ENCODE measurements at regions not wholly inside any gene's neighbourhood (a gene's known extent, or its start where the extent isn't known, plus 50 kb on each side); places are given as distances from the start of the nearest gene placed in this dataset.
A peak's percentile ranks its signal among the peaks of the same experiment; 100 is the strongest.

DNA sequence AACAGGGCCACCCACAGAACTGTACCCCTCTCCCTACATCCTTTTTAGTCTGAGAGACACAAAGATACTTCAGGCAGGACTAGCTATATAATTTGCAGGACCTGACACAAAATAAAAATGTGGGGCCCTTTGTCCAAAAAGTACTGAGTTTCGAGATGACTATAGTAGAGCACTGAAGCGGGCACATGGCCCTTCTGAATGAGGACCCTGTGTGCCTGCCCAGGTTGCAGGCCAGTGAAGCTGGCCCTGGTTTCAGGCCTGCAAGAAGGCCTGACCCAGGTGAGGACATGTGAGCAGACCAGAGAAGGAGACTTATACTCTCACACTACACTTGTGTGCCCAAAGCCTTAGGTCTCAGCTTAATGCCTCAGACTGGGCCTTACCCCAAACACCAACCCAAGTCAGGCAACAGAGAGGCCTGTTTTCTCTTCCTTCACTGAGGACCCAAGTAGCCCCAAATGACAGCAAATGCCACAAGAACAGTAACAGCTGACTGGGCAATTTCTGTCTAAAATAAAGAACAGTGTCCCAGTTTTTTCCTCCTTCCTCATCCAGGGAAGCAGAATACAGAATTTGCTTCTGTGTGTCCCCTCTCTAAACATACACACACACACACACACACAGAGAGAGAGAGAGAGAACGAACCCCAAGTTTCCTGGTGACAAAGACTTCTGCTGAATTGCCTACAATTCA is 100.9 kb upstream of the ARHGEF3 start:
- no peaks in the 10 kb centered on the region for H3K9me3 Mint-ChIP-seq
- Histone ChIP-seq H3K27ac (ENCODE audit: low read depth, low read length) (no peak overlapping the region), H3K4me1 (ENCODE audit: insufficient read depth, low read length) (peaks cover 19% of the 10 kb centered on the region), H3K36me3 (ENCODE audit: insufficient read depth, low read length) (no peaks in the 10 kb centered on the region), H3K9me3 (ENCODE audit: low read length) (no peaks in the 10 kb centered on the region), H3K27me3 (ENCODE audit: insufficient read depth, low read length, poor library complexity, severe bottlenecking) (no peaks in the 10 kb centered on the region), H3K4me3 (ENCODE audit: low read length) (no peak overlapping the region)
- peaks cover 44 to 67% (median 62%) of the 10 kb centered on the region in 3 donors for H3K4me1 Mint-ChIP-seq
- H3K4me3 Mint-ChIP-seq, result no peak overlapping the region
- no peak for DNase-seq
- ChIA-PET CTCF (interaction anchor here (1.0 to 1.6 kb wide), 2 partner anchors 18 to 194 kb away, joined by 3 to 6 read pairs; no protein-coding TSS in a partner anchor), POLR2A (no interaction called here)
- H3K27me3 Mint-ChIP-seq, result peaks cover 0 to 1% of the 10 kb centered on the region in 2 donors
- peaks cover 4 to 15% (median 13%) of the 10 kb centered on the region in 3 donors for H3K36me3 Mint-ChIP-seq
- H3K27ac Mint-ChIP-seq, result peak overlapping the region in 5 of 8 donors; percentile 2 to 74 (median 66)

DNA sequence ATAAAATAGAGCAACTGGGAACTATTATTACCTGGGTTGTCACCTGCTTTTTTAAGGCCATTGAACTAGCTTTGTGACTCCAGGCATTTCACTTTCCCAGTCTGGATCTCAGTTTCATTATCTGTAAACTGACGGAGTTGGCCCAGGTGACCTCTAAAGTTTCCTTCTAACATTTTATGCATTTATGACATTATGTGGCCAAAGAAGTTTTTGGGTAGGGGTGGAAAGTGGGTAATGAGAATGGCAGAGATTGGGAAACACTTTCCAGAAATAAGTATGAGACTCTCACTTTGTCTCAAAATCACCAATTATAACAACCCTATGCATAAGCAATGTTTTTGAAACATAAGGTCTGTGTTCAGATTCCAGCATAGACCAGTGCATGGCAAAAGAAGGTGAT is 99.1 kb upstream of the ARHGEF3 start:
- peak overlapping the region in 1 of 8 donors; percentile 13 for H3K27ac Mint-ChIP-seq
- peaks cover 4 to 25% (median 12%) of the 10 kb centered on the region in 3 donors for H3K36me3 Mint-ChIP-seq
- no peaks in the 10 kb centered on the region for H3K27me3 ChIP-seq (ENCODE audit: insufficient read depth, low read length, poor library complexity, severe bottlenecking)
- DNase-seq, result no peak
- H3K27ac ChIP-seq (ENCODE audit: low read depth, low read length), result no peak overlapping the region
- no peaks in the 10 kb centered on the region for H3K36me3 ChIP-seq (ENCODE audit: insufficient read depth, low read length)
- H3K4me3 ChIP-seq (ENCODE audit: low read length), result no peak overlapping the region
- POLR2A ChIA-PET, result no interaction called here
- H3K9me3 ChIP-seq (ENCODE audit: low read length), result no peaks in the 10 kb centered on the region
- peaks cover 0 to 1% of the 10 kb centered on the region in 2 donors for H3K27me3 Mint-ChIP-seq
- H3K4me1 ChIP-seq (ENCODE audit: insufficient read depth, low read length), result peaks cover 33% of the 10 kb centered on the region
- CTCF ChIA-PET, result no interaction called here
- no peaks in the 10 kb centered on the region for H3K9me3 Mint-ChIP-seq
- H3K4me1 Mint-ChIP-seq, result peaks cover 50 to 75% (median 72%) of the 10 kb centered on the region in 3 donors
- H3K4me3 Mint-ChIP-seq, result no peak overlapping the region

DNA sequence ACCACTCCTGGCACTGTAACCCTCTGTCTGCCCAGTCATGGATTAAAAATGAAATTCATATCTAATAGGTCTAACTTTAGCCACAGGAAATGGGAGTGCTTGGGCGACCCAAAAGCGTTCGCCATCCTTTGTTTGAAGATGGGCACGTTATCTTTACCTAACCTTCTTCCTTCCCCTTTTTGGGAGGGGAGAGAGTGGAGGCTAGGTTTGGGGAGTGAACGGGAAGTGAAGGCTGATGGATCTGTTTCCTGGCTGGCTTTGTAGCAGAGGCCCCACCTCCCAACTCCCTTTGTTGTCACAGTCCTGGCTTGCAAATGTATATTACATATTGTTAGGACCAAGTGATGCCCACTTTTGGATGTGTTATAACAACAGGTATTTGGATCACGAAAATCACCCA is 98.1 kb upstream of the ARHGEF3 start:
- H3K27ac ChIP-seq (ENCODE audit: low read depth, low read length), result no peak overlapping the region
- no peak overlapping the region for H3K4me3 Mint-ChIP-seq

DNA sequence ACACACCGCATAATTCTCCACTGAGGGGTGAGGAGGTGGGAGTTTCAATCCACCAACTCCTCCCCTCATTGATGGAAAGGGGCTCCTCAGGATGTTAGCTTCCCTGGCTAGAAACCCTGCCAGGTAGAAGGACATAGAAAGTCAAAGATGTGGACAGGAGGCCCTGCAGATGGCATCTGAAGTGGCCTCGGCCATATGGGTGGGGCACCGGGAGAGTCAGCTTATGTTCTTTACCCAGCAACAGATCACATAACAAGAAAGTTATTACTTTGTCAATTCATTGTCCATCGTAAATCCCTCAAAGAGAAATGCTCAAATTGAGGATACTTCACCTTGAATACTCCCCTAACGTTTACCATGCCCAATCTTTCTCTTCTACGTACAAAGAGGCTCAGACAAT is 97.3 kb upstream of the ARHGEF3 start:
- H3K27me3 ChIP-seq (ENCODE audit: insufficient read depth, low read length, poor library complexity, severe bottlenecking), result no peaks in the 10 kb centered on the region
- H3K4me3 ChIP-seq (ENCODE audit: low read length), result no peak overlapping the region
- H3K27me3 Mint-ChIP-seq, result no peaks in the 10 kb centered on the region
- ChIA-PET CTCF (interaction anchor here (1.6 kb wide), 1 partner anchor 35 kb away, joined by 4 read pairs; no protein-coding TSS in a partner anchor), POLR2A (no interaction called here)
- H3K4me1 ChIP-seq (ENCODE audit: insufficient read depth, low read length), result peaks cover 45% of the 10 kb centered on the region
- no peak for DNase-seq
- H3K27ac ChIP-seq (ENCODE audit: low read depth, low read length), result no peak overlapping the region
- H3K4me3 Mint-ChIP-seq, result no peak overlapping the region
- no peaks in the 10 kb centered on the region for H3K36me3 ChIP-seq (ENCODE audit: insufficient read depth, low read length)
- peaks cover 52 to 76% (median 76%) of the 10 kb centered on the region in 3 donors for H3K4me1 Mint-ChIP-seq
- H3K9me3 ChIP-seq (ENCODE audit: low read length), result no peaks in the 10 kb centered on the region
- H3K36me3 Mint-ChIP-seq, result peaks cover 4 to 24% (median 13%) of the 10 kb centered on the region in 3 donors
- H3K27ac Mint-ChIP-seq, result peak overlapping the region in 3 of 8 donors; percentile 7 to 52 (median 49)
- H3K9me3 Mint-ChIP-seq, result no peaks in the 10 kb centered on the region

More for the DNA sequence above, 98.1 kb upstream of the ARHGEF3 start:
- H3K27ac Mint-ChIP-seq, result no peak overlapping the region
- Histone ChIP-seq H3K4me3 (ENCODE audit: low read length) (no peak overlapping the region), H3K36me3 (ENCODE audit: insufficient read depth, low read length) (no peaks in the 10 kb centered on the region), H3K27me3 (ENCODE audit: insufficient read depth, low read length, poor library complexity, severe bottlenecking) (no peaks in the 10 kb centered on the region), H3K4me1 (ENCODE audit: insufficient read depth, low read length) (peaks cover 41% of the 10 kb centered on the region), H3K9me3 (ENCODE audit: low read length) (no peaks in the 10 kb centered on the region)
- CTCF ChIA-PET, result no interaction called here
- POLR2A ChIA-PET, result no interaction called here
- H3K4me1 Mint-ChIP-seq, result peaks cover 49 to 73% (median 72%) of the 10 kb centered on the region in 3 donors
- no peaks in the 10 kb centered on the region for H3K9me3 Mint-ChIP-seq
- H3K27me3 Mint-ChIP-seq, result peaks cover 0 to under 1% of the 10 kb centered on the region in 2 donors
- H3K36me3 Mint-ChIP-seq, result peaks cover 4 to 26% (median 13%) of the 10 kb centered on the region in 3 donors
- DNase-seq, result no peak

DNA sequence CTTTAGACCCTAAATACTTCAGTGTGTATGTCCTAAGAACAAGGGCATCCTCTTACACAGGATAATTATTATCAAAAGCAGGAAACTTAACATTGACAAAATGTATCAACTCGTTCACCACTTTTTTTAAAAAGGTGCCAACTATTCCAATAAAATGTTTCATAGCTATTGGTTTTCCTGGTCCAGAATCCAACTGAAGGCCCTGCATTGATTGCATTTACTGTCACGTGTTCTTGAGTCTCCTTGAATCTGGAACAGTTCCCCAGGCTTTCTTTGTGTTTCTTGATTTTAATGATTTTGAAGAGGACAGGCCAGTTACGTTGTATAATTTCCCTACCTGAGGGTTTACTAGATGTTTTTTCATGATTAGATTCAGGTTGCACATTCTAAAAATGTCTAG is 94.6 kb upstream of the ARHGEF3 start:
- Histone ChIP-seq H3K4me1 (ENCODE audit: insufficient read depth, low read length) (peaks cover 33% of the 10 kb centered on the region), H3K9me3 (ENCODE audit: low read length) (no peaks in the 10 kb centered on the region), H3K4me3 (ENCODE audit: low read length) (no peak overlapping the region), H3K36me3 (ENCODE audit: insufficient read depth, low read length) (no peaks in the 10 kb centered on the region), H3K27ac (ENCODE audit: low read depth, low read length) (no peak overlapping the region), H3K27me3 (ENCODE audit: insufficient read depth, low read length, poor library complexity, severe bottlenecking) (no peaks in the 10 kb centered on the region)
- ChIA-PET POLR2A (no interaction called here), CTCF (no interaction called here)
- Mint-ChIP-seq H3K27me3 (no peaks in the 10 kb centered on the region), H3K9me3 (no peaks in the 10 kb centered on the region), H3K4me1 (peaks cover 49 to 77% (median 73%) of the 10 kb centered on the region in 3 donors), H3K4me3 (no peak overlapping the region), H3K36me3 (peaks cover 4 to 23% (median 11%) of the 10 kb centered on the region in 3 donors), H3K27ac (peak overlapping the region in 1 of 8 donors; percentile 60)
- no peak for DNase-seq

DNA sequence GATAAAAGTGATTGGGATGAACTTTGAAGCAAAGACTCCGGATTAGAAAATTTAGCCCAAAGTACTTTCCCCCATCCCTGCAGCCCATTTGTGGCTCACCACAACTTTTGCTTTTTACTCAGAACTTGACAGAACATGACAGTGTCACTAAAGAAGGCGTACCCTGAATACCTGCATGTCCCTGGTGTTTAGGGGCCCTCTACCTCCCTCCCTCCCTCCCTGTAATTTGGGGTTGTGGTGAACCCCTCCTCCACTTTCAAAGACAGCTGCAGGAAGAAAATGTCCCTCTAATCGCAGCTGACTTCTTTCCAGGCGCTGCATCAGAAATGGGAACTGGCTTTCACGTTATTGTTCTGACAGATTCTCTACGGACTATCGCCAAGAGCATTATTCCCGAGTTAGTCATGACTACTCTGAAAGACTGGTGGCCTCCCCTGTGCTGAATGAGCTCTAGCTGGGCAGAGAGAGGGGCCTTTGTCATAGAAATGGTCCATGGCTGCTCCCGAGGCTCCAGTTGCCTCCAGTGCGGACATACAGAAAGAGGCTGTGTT is 93.2 kb upstream of the ARHGEF3 start:
- CTCF ChIA-PET, result no interaction called here
- Histone ChIP-seq H3K27ac (ENCODE audit: low read depth, low read length) (no peak overlapping the region), H3K4me1 (ENCODE audit: insufficient read depth, low read length) (peaks cover 45% of the 10 kb centered on the region), H3K9me3 (ENCODE audit: low read length) (no peaks in the 10 kb centered on the region), H3K27me3 (ENCODE audit: insufficient read depth, low read length, poor library complexity, severe bottlenecking) (no peaks in the 10 kb centered on the region), H3K36me3 (ENCODE audit: insufficient read depth, low read length) (no peaks in the 10 kb centered on the region), H3K4me3 (ENCODE audit: low read length) (no peak overlapping the region)
- Mint-ChIP-seq H3K27ac (peak overlapping the region in 3 of 8 donors; percentile 19 to 66 (median 33)), H3K9me3 (no peaks in the 10 kb centered on the region), H3K27me3 (no peaks in the 10 kb centered on the region), H3K4me1 (peaks cover 54 to 79% (median 75%) of the 10 kb centered on the region in 3 donors), H3K36me3 (peaks cover 4 to 23% (median 11%) of the 10 kb centered on the region in 3 donors), H3K4me3 (peak overlapping the region in 2 of 7 donors; percentile 25 to 55)
- POLR2A ChIA-PET, result interaction anchor here (0.6 kb wide), 1 partner anchor 19 kb away, joined by 5 read pairs; no protein-coding TSS in a partner anchor
- DNase-seq, result peak in 1 of 5 donors; percentile 21

DNA sequence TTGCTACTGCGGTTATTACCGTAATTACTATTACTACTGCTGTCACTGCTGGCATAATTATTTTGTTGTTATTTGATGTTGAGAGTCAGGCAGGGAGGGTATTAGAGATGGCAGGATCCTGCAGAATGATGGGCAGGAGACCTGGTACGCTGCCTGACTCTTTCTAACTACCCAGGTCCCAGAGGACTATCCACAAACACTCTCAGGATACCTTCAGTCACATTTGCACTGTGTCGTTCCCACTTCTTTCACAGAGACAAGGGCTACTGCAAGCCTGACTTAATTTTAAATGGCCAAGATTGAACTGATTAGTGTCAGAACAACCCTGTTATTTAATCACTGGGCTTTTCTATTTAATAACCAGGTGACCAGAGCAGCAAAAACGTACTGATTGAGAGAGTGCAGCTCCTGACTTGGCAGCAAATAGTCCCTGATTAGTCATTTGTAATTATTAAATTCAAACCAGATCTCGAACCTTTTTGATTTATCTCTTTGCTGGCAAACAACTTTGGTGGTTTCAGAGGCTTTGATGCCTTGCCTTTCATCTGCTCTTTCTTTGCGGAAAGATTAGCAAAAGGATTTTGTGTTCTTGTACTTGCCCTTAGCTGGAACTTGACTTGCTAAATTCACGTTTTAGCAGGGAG is 88.8 kb upstream of the ARHGEF3 start:
- Mint-ChIP-seq H3K27ac (peak overlapping the region in 5 of 8 donors; percentile 30 to 63 (median 51)), H3K4me1 (peaks cover 73 to 89% (median 87%) of the 10 kb centered on the region in 3 donors), H3K27me3 (no peaks in the 10 kb centered on the region), H3K4me3 (peak overlapping the region in 6 of 7 donors; percentile 9 to 50 (median 39)), H3K9me3 (no peaks in the 10 kb centered on the region), H3K36me3 (peaks cover 0 to under 1% (median 0%) of the 10 kb centered on the region in 3 donors)
- POLR2A ChIA-PET, result no interaction called here
- no peak overlapping the region for H3K4me3 ChIP-seq (ENCODE audit: low read length)
- no peak overlapping the region for H3K27ac ChIP-seq (ENCODE audit: low read depth, low read length)
- CTCF ChIA-PET, result interaction anchor here (1.0 to 1.2 kb wide), 2 partner anchors 14 to 32 kb away, joined by 3 read pairs; no protein-coding TSS in a partner anchor
- DNase-seq, result peak in 2 of 5 donors; percentile 15 to 54
- H3K4me1 ChIP-seq (ENCODE audit: insufficient read depth, low read length), result peaks cover 66% of the 10 kb centered on the region
- H3K9me3 ChIP-seq (ENCODE audit: low read length), result no peaks in the 10 kb centered on the region
- H3K36me3 ChIP-seq (ENCODE audit: insufficient read depth, low read length), result no peaks in the 10 kb centered on the region
- H3K27me3 ChIP-seq (ENCODE audit: insufficient read depth, low read length, poor library complexity, severe bottlenecking), result no peaks in the 10 kb centered on the region

DNA sequence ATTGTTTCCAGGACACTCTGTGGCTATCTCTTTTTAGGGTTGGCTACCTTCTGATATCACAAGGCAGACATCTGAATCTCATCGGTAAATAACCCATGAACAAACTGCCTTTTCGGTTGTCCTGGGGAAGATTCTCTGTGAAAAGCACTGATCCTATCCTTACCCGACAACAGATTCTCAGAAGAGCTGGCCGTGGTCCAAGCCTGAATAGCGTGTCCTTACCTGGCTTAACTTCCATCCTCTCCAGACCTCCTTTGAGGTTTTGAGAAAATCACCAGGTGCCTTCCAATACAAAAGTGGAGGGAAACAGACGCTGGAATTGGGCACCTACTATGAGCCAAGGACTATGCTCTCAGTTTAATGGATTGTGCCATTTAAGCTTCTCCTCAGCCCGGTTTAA is 87.4 kb upstream of the ARHGEF3 start:
- Mint-ChIP-seq H3K9me3 (no peaks in the 10 kb centered on the region), H3K4me1 (peaks cover 78 to 91% (median 88%) of the 10 kb centered on the region in 3 donors), H3K4me3 (no peak overlapping the region), H3K27ac (peak overlapping the region in 5 of 8 donors; percentile 45 to 77 (median 68)), H3K36me3 (peaks cover 0 to 1% (median 0%) of the 10 kb centered on the region in 3 donors), H3K27me3 (no peaks in the 10 kb centered on the region)
- H3K27me3 ChIP-seq (ENCODE audit: insufficient read depth, low read length, poor library complexity, severe bottlenecking), result no peaks in the 10 kb centered on the region
- no peak for DNase-seq
- H3K27ac ChIP-seq (ENCODE audit: low read depth, low read length), result no peak overlapping the region
- POLR2A ChIA-PET, result no interaction called here
- H3K9me3 ChIP-seq (ENCODE audit: low read length), result no peaks in the 10 kb centered on the region
- H3K4me1 ChIP-seq (ENCODE audit: insufficient read depth, low read length), result peaks cover 59% of the 10 kb centered on the region
- CTCF ChIA-PET, result interaction anchor here (1.0 kb wide), 1 partner anchor 13 kb away, joined by 4 read pairs; no protein-coding TSS in a partner anchor
- H3K4me3 ChIP-seq (ENCODE audit: low read length), result no peak overlapping the region
- H3K36me3 ChIP-seq (ENCODE audit: insufficient read depth, low read length), result no peaks in the 10 kb centered on the region
